ENCODE measurements at regions not wholly inside any gene's neighbourhood (a gene's known extent, or its start where the extent isn't known, plus 50 kb on each side); places are given as distances from the start of the nearest gene placed in this dataset.
A peak's percentile ranks its signal among the peaks of the same experiment; 100 is the strongest.

GRCh38 chr1:173355281-173356031 lies 121.7 kb upstream of the PRDX6 start (continued):
- TF ChIP-seq ZBTB11 (CRISPR knock-in tag; IDR thresholded peaks at IDR 0.05) (peak in 1 of 3 experiments; percentile 79; a peak in 2 of 6 replicates), NCOA6 (IDR thresholded peaks at IDR 0.05) (peak; percentile 63; the same call in 1 of the 2 replicates), BACH1 (tag; IDR thresholded peaks at IDR 0.05) (peak; percentile 80), TEAD4 (IDR thresholded peaks at IDR 0.05; ENCODE audit: low read length) (peak; percentile 93), TEAD4 (CRISPR knock-in tag; IDR thresholded peaks at IDR 0.05; ENCODE audit: borderline replicate concordance) (no peak), FOSL1 (tag; conservative IDR thresholded peaks at IDR 0.05) (peak; percentile 100), SOX6 (IDR thresholded peaks at IDR 0.05) (peak; percentile 99), SP1 (CRISPR knock-in tag; IDR thresholded peaks at IDR 0.05) (peak; percentile 45; the same call in 1 of the 2 replicates), MXI1 (IDR thresholded peaks at IDR 0.05; ENCODE audit: low read depth, low read length) (peak; percentile 18; the same call in 1 of the 2 replicates), RBM22 (IDR thresholded peaks at IDR 0.05; ENCODE audit: low read depth, low read length, poor library complexity, severe bottlenecking) (no peak), ZBTB1 (CRISPR knock-in tag; IDR thresholded peaks at IDR 0.05; ENCODE audit: borderline replicate concordance, low read depth) (no peak), FOXJ2 (tag; IDR thresholded peaks at IDR 0.05) (no peak; the same call in 1 of the 2 replicates), CREB3 (tag; conservative IDR thresholded peaks at IDR 0.05; ENCODE audit: low read depth) (0 out of 2 replicates have a peak, but pooled peaks have one; percentile 44), KDM1A (IDR thresholded peaks at IDR 0.05) (peak; percentile 97 to 98), TOE1 (IDR thresholded peaks at IDR 0.05; ENCODE audit: borderline replicate concordance) (0 out of 2 replicates have a peak, but pooled peaks have one; percentile 59), TOE1 (CRISPR knock-in tag; IDR thresholded peaks at IDR 0.05; ENCODE audit: borderline replicate concordance, low read depth) (no peak), ZNF316 (IDR thresholded peaks at IDR 0.05) (peak; percentile 100), CHAMP1 (IDR thresholded peaks at IDR 0.05) (peak; percentile 90)
- TF ChIP-seq, protein P1, sequence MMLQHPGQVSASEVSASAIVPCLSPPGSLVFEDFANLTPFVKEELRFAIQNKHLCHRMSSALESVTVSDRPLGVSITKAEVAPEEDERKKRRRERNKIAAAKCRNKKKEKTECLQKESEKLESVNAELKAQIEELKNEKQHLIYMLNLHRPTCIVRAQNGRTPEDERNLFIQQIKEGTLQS (IDR thresholded peaks at IDR 0.05) = peak; percentile 96
- TF ChIP-seq, protein P1 (CRISPR knock-in tag; conservative IDR thresholded peaks at IDR 0.05) = peak; percentile 71; the same call in 1 of the 2 replicates
